D341Med (cell line): ENCODE measurements at regions not wholly inside any gene's neighbourhood (a gene's known extent, or its start where the extent isn't known, plus 50 kb on each side); places are given as distances from the start of the nearest gene placed in this dataset.

Source experiments
- DNase-seq: peaks from one replicate; pipeline ENCODE4 v3.0.0; 2012; ENCODE audit warnings: low spot score

DNA sequence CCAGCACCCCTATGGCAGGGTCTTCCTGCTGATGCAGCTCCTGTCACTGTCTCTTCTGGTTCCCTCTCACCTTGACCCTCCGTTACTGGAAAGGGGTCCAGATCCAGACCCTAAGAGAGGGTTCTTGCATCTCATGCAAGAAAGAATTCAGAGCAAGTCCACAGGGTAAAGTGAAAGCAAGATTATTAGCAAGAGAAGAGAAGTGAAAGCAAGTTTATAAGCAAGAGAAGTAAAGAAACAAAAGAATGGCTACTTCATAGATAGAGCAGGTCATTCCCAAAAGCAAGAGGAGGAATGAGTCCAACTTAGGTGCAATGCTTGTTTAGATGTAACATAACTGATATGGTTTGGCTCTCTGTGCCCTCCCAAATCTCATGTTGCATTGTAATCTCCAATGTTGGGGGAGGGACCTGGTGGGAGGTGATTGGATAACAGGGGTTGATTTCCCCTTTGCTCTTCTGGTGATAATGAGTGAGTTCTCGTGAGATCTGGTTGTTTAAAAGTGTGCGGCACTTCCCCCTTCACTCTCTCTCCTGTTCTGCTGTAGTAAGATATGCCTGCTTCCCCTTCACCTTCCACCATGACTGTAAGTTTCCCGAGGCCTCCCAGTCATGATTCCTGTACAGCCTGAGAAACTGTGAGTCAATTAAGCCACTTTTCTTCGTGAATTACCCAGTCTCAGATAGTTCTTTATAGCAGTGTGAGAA is 183.3 kb downstream of the MED10 start:
- no peak for DNase-seq

DNA sequence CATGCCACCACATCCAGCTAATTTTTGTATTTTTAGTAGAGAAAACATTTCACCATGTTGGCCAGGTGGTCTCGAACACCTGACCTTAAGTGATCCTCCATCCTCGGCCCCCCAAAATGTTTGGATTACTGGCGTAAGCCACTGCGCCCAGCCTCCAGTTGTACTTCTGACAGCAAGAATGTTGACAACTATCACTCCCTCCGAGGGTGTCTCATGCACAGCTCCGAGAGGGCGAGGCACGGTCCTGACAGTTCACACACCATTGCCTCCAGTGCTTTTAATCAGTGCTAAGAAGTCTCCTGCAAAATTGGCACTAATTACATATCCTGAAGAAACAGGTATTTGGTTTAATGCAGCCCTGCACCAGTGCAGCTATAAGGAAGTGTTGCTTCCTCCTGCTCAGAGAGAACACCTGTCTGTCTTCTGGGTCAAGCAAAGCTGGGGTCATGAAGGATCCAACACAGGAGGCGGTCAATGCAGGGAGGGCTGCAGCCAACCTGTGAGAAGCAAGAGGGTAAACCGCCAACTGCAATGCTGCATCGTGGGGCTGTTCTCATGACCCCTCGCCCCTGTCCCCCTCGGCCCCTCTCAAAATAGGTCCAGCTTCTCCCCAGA is 184.0 kb downstream of the MED10 start:
- DNase-seq, result no peak

DNA sequence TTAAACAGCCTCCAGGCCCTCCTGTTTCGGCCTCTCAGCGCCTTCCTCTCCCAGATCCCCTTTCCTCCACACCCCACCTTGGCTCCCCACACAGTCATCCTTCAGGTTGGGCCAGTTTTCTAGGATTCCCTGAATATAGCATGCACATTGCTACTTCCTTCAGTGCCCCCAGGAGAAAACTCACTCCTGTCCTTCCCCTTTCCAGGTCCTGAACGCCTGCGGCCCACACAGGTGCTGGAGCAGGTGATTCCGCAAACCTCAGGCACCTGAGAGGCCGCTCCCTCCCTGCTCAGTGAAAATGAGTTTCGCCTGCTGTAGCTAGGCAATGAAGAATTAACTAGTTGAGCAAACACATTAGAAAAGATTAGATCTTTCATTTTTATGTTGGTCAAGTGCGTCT is 185.0 kb downstream of the MED10 start:
- no peak for DNase-seq

DNA sequence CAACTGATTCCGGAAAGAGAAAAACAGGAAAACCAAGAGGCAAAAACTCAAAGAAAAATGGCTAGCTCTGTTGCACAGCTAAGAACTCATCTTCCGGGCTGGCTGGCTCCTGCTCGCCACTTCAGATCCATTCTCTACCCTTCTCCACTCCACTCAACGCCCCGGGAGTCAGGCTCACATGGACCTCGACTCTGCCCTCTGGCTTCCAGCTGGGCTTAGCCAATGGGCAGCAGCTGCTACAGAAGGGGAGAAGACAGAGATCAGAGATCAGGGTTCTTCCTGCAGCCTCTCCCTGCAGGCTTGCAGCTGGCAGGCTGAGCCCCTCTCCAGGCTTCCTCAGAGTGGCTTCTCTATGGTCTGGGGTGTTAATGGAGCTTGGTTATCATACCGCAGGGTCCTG is 187.5 kb downstream of the MED10 start:
- DNase-seq, result no peak

DNA sequence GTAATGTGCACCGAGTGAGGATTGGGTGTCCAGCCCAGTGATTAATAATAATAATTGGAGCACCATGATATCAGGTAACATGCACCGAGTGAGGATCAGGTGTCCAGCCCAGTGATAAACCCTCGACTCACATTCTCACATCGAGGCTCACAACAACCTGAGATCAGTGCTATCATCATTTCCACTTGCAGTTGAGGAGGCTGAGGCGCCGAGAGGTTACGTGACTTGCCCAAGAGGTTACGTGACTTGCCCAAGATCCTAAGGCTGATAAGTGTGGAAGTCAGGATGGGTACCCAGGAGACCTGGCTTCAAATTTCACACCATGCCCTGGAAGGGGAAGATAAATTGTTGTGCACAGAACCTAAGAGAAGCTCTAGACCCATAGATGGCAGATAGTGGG is 189.4 kb downstream of the MED10 start:
- DNase-seq, result no peak

DNA sequence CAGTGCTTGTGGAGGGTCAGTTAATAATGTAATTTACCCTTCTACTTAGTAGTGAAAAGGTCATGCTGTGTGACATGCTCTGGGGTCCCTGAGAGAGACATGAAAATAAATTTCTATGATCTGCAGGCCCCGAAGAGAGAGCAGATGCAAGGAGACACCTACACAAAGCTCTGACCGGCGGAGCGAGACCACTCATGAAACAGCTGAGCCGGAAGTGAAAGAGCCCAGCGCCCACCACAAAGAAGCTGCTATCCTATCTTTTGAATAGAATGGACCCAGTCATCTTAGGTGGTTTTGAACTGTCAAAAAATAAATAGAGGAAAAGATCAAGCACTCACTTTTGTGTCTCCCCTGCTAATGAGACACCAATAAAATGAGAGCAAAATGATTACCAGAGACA is 190.0 kb downstream of the MED10 start:
- DNase-seq, result no peak

DNA sequence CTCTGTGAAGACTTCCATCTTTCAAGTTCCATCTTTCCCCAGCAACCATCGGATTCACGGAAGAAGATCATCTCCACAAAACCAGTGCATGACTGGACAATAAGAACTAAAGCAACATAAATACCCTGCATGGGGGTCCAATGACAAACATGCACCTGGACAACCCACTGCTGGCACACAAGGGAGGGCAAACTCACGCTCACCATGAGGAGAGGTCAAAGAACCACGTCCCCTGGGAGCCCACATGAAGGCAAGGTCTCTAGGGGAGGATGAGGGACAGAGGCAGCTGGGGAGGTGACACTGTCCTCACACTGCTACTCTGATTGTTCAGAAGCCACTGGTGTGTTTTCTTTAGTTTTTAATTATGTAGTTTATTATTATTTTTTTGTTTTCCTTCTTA is 190.8 kb downstream of the MED10 start:
- DNase-seq, result no peak

DNA sequence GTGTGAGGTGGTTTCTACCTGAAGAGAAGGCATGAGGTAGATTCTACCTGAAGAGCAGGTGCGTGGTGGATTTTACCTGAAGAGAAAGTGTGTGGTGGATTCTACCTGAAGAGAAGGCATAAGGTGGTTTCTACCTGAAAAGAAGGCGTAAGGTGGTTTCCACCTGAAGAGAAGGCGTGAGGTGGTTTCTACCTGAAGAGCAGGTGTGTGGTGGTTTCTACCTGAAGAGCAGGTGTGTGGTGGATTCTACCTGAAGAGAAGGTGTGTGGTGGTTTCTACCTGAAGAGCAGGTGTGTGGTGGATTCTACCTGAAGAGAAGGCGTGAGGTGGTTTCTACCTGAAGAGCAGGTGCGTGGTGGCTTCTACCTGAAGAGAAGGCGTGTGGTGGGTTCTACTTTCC is 192.8 kb downstream of the MED10 start:
- no peak for DNase-seq

DNA sequence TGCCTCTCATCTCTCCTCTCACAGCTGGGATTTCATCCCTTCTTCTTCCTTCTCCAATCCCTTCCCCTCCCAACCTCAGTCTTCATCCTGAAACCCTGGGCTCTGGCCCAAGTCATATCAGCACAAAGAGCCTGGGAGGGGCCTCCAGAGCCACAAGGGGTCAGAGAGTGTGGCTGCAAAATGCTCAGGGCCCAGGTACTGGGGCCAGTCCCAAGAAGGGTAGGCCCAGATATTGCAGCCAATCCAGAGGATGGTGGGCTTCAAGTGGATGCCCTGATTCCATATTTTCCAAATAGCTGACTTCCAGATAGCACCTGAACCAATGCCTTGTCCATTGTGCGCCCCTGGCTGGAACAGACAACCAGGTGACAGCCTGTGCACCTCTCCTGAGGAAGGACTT is 193.9 kb downstream of the MED10 start:
- DNase-seq, result no peak

DNA sequence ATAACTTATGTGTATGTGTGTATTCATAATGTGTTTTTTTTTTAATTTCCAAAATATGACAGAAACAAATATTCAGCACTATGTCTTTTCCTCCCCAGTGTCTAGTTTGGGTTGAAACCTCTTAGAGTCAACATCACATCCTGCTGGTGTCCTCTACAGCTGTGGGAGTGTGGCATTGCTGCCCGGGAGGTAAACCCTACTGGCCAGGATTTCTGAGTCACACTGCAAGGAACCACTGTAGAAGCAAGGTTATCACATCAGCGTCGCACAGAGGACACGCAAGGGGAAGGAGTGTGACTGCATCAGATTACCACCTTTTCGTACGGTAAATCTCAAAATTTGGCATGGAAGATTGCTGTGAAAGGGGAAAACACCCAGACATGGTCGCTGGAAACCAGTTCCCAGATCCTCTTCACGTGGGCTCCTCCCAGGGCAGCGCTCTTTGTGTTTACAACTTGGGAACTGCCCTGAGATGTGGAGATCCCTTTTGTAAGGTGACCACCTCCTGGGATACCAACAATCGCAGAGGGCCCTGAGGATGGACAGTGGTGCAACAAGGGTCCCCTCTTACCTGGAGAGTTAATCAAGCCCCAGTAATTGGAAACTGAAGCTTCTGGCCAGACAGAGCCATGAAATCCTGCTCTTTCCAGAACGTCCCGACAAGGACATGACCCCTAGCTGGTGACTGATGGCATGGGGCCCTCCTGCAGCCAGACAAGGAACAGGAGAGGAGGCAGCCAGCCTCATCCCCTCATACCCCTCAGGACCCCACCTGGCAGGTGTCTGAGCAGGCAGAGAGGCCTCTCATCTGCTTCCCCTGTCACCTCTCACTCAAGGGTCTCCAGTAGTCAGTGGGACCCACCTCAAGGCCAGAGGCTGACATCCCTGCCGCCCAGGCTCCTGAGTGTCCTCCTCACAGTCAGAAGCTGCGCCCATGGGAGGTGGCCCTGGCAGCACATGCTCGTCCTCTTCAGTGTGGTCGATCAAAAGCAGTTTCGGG is 194.7 kb downstream of the MED10 start:
- DNase-seq, result no peak

DNA sequence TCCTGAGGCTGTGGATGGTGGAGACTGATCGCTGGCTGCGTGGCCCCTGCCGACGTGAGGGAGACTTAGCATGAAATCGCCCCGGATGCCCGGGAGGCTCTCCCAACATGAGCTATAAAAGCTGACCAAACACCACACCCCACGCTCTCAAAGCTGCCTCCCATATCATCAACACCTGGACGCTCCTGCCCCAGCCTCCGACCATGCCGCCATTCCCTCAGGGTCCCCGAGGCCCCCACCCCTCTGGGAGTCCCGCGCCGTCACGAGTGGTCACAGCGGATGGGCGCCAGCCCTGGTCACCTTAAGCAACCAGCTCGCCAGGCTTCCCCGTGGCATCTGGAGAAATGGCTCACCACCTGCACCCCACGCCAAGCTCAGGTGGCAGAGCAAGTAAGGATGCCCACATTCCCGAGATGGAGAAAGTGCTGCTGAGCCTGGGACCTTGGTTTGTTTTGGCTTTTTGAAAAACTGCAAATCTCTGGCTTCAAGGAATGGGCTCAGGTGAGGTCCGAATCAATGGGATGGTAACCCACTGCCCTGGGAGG is 196.0 kb downstream of the MED10 start:
- DNase-seq, result no peak

DNA sequence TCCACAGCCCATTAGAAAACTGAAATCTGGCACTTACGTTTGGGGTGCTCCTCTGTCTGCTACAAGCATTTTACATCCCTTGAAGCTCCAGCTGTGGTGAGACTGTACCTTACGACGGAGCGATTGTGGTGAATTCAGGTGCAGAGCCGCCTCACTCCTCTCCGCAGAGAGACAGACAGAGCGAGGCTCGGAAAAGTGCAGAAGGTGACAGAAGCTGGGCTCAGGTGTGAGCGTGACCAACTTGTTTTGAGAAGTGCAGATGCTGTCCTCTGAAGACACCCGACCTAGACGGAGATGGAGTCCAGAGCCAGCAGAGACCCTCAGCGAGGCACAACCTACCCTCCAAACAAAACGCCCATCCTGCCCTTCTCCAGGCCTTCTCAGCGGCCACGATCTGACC is 196.5 kb downstream of the MED10 start:
- no peak for DNase-seq

DNA sequence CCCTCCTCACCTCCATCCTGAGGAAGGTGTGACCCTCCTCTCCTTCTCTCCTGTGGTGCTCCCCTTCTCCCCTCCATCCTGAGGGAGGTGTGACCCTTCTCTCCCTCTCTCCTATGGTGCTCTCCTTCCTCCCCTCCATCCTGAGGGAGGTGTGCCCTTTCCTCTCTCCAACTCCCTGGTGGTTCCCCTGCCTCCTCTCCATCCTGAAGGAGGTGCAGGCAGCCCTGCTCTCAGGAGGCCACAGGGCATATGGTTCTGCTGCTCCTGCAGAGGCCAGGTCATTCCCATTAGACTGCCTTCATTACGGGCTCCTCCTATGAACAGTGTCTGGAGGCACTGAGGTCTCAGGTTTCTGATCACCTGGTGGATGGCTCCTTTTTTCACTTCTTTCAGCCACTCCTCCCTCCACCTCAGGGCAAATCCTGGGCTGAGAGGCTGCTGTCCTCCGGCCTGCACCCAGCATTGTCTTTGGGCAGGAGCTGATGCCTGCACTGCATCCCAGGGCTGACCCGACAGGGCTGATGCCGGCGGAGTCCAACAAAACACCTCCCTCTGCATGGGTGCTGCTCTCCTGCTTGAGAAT is 197.1 kb downstream of the MED10 start:
- DNase-seq, result no peak

DNA sequence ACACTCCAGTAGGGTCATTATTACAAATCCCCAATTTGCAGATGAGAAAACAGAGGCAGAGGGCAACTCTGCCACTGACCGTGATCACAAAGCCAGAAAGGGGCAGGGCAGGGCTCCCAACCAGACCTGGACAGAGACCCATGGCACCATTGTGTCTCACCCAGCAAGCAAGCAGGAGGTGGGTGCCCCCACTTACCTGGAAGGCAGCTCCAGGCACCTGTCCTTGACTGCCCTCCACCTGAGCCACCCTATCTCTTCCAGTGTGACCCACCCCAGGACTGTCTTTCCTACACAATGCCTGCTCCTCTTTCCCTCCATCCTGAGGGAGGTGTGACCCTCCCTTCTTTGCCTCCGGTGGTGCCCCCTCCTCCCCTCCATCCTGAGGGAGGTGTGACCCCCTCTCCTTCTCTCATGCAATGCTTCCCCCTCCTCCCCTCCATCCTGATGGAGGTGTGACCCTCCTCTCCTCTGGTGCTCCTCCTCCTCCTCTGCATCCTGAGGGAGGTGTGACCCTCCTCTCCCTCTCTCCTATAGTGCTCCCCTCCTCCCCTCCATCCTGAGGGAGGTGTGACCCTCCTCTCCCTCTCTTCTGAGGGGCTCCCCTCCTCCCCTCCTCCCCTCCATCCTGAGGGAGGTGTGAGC is 198.0 kb downstream of the MED10 start:
- DNase-seq, result no peak

DNA sequence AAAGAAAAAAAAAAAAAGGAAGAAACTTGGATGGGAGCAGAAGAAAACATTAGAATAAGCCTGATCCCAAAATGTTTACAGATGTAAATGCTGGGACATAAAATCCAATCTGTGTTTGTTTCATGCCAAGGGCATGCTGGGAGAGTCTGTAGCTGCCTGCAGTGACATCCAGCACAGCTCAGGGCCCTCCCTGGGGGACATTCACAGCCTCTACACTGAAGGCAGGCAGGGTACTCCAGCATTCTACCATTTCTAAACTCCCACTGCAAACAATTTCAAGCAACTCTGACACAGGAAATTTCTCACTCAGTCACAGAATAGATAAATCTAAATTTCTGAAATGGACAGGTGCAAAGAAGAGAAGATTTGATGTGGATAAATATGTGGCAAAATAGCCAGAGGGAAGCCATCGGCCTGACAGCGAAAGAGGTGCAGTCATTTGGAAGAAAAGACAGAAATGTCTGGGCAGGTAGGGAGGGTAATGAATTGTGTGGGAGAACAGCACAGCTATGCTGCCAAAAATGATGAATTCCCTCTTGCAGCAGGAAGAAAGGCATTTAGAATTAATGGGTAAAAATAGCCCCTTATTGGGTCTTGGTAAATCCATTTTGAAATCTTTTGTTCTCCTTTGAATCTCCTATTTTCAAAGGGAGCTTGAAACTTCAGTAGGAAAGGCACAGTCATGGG is 199.4 kb downstream of the MED10 start:
- no peak for DNase-seq

DNA sequence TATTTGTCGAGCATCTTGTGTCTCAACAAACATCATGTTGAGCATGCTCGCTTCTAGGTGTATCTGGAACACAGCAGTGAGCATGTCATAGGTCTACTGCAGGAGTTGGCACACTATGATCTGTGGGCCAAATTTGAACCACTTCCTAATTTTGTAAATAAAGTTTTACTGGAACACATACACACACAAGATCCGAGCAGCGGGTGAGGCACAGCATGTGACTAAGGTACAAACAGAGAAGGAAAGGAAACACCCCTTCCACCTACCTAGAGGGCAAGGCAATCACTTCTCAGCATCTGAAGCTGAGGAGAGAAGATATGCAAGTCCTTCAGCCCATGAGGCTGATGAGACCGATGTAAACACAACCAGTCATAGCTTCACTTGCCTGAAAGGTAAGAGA is 200.4 kb downstream of the MED10 start:
- DNase-seq, result no peak

DNA sequence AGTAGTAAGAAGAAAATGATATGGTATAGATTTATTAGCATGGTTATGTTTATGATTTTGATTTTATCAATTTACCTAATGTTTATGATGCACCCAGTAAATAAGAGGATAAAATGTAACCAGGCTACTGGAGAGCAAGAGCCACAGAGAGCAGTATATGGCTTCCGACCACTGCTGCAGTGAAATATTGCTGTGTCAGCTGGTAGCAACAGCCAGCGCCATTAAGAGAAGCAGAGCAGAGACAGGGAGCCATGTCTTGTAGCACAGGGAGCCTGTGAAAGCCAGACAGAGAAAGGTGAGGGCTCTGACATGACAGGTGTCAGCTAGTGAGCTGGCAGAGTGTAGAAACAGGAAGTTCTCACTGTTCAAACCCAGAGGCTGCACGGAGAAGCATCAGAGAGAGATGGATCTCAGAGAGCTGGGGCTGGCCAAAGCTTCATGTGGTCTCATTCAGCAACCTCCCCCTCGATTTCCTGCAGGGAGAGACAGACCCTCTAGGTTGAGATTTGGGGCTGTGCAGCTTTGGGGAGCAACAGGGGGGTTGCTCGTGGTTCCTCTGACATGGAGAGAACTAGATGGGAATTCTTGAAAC is 202.1 kb downstream of the MED10 start:
- no peak for DNase-seq

DNA sequence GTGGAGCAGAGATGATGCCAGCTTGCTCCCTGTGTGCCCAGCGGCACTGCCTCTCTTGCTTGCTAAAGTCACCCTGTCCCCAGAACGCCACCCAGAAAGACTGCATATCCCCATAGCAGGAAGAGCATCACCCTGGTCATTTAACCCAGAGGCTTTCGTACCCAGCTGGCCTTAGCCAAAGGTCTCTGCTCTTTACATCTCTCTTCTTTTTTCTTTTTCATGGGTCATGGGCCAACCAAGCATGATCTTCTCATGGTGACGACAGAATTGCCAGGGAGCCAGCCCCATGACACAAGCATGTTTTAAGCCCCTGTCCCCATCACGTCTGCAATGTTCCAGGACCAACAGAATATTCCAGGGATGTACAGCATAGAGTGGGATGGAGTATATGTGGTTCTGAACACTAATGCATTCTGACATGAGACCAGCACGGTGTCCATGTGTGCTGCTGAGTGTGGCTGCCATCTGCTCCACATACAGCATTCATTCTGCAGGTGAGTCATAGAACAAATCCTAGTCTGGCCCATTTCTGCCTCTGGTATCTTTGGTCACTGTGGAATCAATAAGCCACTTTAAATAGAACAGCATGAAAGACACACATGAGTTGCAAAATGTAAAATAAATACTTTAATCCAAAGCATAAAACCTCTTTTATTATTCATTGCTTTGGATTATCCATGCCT is 203.0 kb downstream of the MED10 start:
- no peak for DNase-seq

DNA sequence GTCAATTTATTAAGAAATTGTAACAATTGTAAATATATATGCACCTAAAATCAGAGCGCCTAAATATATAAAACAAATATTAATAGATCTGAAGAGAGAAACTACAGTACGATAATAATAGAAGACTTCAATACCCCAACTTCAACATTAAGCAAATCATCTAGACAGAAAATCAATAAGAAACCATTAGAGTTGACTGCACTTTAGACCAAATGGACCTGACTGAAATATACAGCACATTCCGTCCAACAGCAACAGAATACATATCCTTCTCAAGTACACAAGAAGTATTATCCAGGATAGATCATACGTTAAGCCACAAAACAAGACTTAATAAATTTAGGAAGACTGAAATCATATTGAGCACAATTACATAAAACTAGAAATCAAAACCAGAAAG is 208.7 kb downstream of the MED10 start:
- no peak for DNase-seq

DNA sequence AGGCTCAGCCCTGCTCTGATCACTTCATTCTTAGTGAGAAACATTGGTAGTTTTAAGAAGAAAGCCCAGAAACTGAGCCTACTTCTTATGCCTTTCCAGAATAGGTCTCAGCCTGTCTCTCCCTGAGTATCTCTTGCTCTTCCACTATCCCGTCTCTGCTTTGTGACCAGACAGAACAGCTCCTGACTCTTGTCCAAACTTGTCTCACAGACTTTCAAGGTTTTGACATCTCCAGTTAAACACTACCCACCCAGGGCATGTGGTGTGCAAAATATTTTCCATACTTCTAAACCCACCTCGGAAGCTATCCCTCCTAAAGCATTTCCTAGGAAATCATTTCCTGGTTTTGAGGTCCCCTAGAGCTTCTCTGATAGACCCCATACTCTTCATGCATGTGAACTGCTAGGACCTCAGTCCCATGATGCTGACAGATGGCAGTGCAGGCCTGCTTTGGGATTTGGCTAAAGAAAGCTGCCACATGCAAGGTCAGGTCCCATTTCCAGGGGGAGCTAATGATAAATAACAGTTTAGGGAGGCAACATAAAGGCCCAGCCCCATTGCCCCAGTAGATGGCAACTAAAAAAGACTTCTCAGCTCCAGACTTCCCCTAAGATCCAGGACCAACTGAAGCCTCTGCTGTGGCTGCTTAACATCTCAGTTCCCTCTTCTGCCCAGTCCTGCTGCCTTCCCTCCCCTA is 211.5 kb downstream of the MED10 start:
- no peak for DNase-seq
